ENCODE measurements at regions not wholly inside any gene's neighbourhood (a gene's known extent, or its start where the extent isn't known, plus 50 kb on each side); places are given as distances from the start of the nearest gene placed in this dataset.
"Not testable (repeated sequence)": the region's sequence is repeated elsewhere in the genome, so short reads cannot be mapped to it uniquely, and the experiment has no call there.

DNA sequence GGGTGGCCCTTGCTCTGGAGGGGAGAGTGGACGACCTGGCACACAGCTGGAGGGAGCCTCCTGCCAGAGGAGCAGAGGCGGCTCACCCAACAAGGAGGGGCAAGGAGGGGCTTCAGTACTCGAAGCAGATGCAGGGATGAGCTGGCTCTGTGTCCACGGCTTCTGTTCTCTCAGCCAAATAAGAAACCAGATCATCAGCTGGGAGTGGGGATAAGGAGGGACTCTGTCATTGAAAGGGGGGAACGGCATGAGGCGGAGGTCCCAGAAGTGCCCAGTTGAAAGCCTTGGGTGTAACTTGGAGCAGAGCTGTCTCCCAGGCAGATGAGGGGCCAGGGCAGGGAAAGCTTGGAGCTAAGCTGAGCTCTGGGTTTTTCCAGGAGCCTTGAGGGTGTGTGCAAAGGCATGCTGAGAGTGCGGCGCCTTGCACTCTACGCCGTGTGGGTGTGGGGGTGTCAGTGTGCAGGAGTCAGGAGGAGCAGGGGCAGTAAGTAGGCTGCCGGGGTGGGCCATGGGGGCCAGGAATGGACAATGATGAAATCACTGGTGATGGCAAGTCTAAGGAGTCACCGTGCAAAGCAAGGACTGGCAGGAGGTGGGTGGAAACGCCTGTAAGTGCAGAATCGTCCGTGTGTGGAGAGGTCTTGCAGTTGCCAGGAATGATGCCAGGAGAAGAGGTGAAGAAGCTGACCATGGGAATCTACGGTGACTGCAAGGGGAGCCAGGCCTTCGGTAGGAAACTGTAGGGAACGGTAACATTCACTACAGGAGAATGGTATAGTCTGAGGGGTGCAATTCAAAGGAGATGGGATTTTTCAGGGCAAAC is 85.4 kb upstream of the FOXQ1 start:
- Mint-ChIP-seq H3K9me3 (no peaks in the 10 kb centered on the region), H3K4me1 (no peaks in the 10 kb centered on the region), H3K36me3 (ENCODE audit: low read depth) (no peaks in the 10 kb centered on the region), H3K27ac (no peak overlapping the region), H3K27me3 (peaks cover 22% of the 10 kb centered on the region), H3K4me3 (no peak overlapping the region)
- ATAC-seq (replicated peaks), result no peak

DNA sequence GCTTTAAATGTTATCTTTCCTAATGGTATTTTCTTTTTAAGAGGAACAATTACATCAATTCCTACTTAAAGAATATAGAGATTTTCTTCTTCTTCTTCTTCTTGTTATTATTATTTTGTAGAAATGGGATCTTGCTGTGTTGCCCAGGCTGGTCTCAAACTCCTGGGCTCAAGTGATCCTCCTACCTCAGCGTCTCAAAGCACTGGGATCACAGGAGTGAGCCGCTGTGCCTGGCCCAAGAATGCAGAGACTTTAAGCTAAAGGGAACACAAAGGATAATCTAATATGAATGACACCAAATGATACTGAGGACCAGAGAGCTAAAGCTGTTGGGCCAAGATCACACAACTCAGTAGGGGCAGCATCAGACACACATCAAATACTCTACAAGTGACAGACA is 87.4 kb upstream of the FOXQ1 start:
- Mint-ChIP-seq H3K36me3 (ENCODE audit: low read depth) (no peaks in the 10 kb centered on the region), H3K27me3 (peaks cover 19% of the 10 kb centered on the region), H3K4me3 (no peak overlapping the region), H3K27ac (no peak overlapping the region), H3K9me3 (no peaks in the 10 kb centered on the region), H3K4me1 (no peaks in the 10 kb centered on the region)
- no peak for ATAC-seq (replicated peaks)

DNA sequence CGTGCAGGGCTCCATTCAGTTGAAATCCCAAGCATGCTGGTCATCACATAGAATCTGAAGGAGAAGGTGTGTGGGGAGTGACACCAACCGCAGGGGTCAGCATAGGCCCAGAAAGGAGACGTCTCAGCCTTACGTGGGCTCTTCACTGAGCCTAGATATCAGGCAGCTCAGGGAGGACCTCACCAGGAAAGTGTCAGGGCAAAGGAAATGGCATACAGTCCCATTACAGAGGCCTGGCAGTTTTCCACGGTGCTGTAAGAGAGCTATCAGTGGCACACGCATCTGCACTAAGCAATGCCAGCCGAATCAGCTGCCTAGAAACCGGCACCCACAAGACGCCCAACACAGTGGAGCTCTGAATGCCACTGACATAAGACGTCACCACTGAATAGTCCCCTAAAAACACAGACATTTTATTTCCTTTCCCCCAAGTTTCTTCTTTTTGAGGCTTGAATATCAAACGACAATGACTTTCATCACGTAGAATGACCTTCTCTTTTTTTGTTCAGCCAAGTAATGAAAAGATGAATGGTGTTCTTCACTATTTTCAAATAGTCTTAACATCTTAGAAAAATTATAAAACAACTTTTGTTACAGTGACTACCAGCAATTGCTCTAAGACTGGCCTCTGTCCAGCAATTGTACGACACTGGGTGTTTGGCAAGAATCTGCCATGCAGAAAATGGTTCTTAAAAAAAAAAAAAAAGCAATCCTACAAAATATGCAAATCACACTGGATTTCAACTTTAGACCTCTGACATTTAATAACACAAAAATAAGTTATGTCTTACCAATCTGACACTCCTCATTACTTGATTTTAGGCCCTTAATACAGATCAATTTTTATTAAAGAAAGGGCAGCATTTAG is 88.9 kb upstream of the FOXQ1 start:
- Mint-ChIP-seq H3K4me3 (no peak overlapping the region), H3K36me3 (ENCODE audit: low read depth) (no peaks in the 10 kb centered on the region), H3K27me3 (peaks cover 23% of the 10 kb centered on the region)

DNA sequence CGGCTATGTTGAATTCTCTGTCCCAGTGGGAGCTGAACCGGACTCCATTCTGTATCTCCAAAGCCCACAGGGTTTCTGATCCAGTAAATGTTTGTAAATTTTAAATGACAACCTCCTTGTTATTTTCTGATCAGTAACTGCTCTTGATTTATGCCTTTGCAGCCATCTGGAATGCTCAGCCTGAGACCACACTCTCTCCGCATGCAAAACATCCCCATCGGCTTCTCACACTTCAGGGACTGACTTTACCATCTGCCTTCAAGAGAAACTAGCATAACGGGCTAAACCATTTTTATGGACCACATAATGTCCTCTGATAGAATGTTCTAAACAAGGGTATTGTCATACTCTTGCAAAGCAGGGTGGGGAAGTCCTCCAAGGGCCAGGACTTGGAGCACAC is 94.5 kb upstream of the FOXQ1 start:
- Mint-ChIP-seq H3K27ac (no peak overlapping the region), H3K9me3 (no peaks in the 10 kb centered on the region), H3K27me3 (peaks cover 16% of the 10 kb centered on the region), H3K4me1 (no peaks in the 10 kb centered on the region), H3K36me3 (ENCODE audit: low read depth) (no peaks in the 10 kb centered on the region), H3K4me3 (no peak overlapping the region)
- no peak for ATAC-seq (replicated peaks)

More for the DNA sequence above, 88.9 kb upstream of the FOXQ1 start:
- Mint-ChIP-seq H3K9me3 (no peaks in the 10 kb centered on the region), H3K27ac (no peak overlapping the region), H3K4me1 (no peaks in the 10 kb centered on the region)
- no peak for ATAC-seq (replicated peaks)

DNA sequence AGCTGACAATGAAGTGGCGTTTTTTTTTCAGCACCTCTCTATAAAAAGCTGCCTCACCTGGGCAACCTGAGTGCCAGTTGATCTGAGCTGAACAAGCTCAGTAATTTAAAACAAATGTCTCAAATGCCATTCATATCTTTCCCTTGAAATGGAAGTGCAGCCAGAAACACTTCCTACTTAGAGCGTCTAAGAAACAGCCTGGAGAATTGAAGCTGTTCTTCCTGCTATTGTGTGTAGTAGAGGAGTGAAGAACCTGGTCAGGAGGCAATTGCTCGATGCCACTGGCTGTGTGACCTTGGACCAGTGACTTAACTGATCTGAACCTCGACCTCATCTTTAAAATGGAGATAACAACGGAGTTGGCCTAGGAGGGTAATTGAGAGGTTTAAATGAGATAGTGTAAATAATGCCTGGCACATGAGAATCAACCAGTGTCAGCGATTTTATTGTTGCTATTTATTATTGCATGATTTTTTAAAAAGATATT is 95.4 kb upstream of the FOXQ1 start:
- no peaks in the 10 kb centered on the region for H3K36me3 Mint-ChIP-seq (ENCODE audit: low read depth)
- H3K4me1 Mint-ChIP-seq, result no peaks in the 10 kb centered on the region
- no peak overlapping the region for H3K27ac Mint-ChIP-seq
- H3K27me3 Mint-ChIP-seq, result peaks cover 16% of the 10 kb centered on the region
- H3K4me3 Mint-ChIP-seq, result no peak overlapping the region
- no peak for ATAC-seq (replicated peaks)
- H3K9me3 Mint-ChIP-seq, result no peaks in the 10 kb centered on the region

DNA sequence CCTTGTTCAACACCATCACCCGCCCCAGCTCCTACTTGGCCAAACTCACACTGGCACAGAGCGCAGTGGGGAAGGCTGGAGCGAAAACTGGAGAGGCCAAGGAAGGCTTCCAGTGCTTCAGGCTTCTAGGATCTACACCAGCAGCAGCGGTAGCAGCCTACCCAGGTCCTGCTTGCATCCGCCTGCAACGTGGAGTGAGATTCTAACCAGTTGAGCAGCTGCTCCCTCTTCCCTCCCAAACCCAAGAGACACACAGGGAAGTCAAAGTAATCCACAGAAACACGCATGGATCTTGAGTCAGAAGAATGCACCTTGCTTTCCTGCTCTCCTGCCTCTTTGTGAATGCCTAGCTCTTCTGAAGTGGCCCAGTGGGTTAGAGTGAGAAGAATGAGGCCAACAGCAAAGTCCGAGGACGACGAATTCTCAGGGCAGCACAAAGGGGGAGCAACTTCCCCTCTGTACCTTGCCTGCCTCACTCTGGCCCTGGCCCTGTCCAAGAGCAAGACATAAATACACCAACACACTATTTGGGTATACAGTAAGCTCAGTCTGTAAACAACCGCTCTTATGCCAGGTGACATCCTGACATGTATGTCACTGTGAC is 95.9 kb upstream of the FOXQ1 start:
- H3K9me3 Mint-ChIP-seq, result no peaks in the 10 kb centered on the region
- no peak for ATAC-seq (replicated peaks)
- H3K27ac Mint-ChIP-seq, result no peak overlapping the region
- no peak overlapping the region for H3K4me3 Mint-ChIP-seq
- no peaks in the 10 kb centered on the region for H3K36me3 Mint-ChIP-seq (ENCODE audit: low read depth)
- no peaks in the 10 kb centered on the region for H3K4me1 Mint-ChIP-seq
- peaks cover 16% of the 10 kb centered on the region for H3K27me3 Mint-ChIP-seq

DNA sequence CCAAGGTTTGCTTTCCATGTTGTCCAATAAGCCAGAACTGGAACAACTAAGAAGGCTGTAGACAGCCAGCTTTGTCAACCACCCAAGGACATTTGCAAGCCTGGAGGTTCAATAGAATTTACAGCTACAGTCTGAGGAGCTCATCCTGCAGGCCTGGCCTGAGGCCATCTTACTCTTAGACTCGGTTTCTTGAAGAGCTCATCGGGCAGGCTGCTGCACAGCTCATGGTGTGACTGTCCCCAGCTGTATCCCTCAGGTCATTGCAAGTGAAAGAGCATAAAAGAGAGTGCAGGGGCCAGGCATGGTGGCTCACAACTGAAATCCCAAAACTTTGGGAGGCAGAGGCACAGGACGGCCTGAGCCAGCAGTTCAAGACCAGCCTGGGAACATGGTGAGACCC is 96.9 kb upstream of the FOXQ1 start:
- H3K27me3 Mint-ChIP-seq, result peaks cover 16% of the 10 kb centered on the region
- no peak for ATAC-seq (replicated peaks)
- H3K9me3 Mint-ChIP-seq, result no peaks in the 10 kb centered on the region
- no peak overlapping the region for H3K27ac Mint-ChIP-seq
- H3K4me1 Mint-ChIP-seq, result no peaks in the 10 kb centered on the region
- H3K36me3 Mint-ChIP-seq (ENCODE audit: low read depth), result no peaks in the 10 kb centered on the region
- no peak overlapping the region for H3K4me3 Mint-ChIP-seq

DNA sequence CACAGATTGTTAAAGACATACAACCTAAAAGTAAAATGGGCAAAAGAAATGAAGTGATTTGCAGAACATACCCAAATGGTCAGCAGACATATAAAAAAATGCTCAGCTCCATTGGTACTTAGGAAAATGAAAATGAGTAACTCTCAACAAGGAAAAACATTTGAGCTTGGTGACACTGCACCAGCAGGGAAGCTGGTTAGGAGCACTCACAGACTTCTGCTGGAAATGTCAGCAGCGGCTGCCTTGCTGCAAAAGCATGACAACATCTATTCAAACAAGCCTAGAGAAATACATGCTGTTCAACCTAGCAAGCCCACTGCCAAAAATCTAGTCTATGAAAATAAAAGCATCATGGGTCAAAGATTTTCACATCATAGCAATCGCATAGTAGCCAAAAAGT is 99.0 kb upstream of the FOXQ1 start:
- H3K4me1 Mint-ChIP-seq, result no peaks in the 10 kb centered on the region
- peaks cover 14% of the 10 kb centered on the region for H3K27me3 Mint-ChIP-seq
- H3K4me3 Mint-ChIP-seq, result no peak overlapping the region
- ATAC-seq (replicated peaks), result no peak
- no peaks in the 10 kb centered on the region for H3K36me3 Mint-ChIP-seq (ENCODE audit: low read depth)
- no peak overlapping the region for H3K27ac Mint-ChIP-seq
- H3K9me3 Mint-ChIP-seq, result no peaks in the 10 kb centered on the region

DNA sequence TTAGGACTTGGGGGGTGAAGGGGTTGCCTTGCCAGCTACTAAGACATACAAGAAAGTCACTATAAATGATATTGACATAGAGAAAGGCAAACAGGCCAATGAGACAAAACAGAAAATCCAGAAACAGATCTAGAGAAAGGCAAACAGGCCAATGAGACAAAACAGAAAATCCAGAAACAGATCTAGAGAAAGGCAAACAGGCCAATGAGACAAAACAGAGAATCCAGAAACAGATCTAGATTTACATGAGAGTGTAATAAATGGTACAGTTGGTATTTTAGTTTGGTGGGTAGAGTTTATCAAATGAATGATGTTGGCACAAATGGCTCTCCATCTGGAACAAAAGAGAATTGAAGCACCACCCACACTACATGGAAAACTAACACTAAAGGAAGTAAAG is 99.8 kb upstream of the FOXQ1 start:
- H3K36me3 Mint-ChIP-seq (ENCODE audit: low read depth); H3K4me3 Mint-ChIP-seq; H3K9me3 Mint-ChIP-seq; H3K27ac Mint-ChIP-seq; ATAC-seq (replicated peaks); H3K4me1 Mint-ChIP-seq: not testable (repeated sequence)
- H3K27me3 Mint-ChIP-seq, result peaks cover 13% of the 10 kb centered on the region

DNA sequence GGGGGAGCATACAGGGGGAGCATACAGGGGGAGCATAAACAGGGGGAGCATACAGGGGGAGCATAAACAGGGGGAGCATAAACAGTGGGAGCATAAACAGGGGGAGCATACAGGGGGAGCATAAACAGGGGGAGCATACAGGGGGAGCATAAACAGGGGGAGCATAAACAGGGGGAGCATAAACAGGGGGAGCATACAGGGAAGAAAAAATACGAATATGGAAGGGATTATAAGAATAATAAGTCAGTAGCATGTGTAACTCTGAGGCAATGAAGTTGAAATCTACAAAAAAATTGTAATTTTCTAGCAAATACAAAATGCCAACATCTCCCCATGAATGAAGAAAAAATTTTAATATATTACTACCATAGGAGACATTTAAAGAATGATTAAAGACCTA is 101.3 kb upstream of the FOXQ1 start:
- H3K9me3 Mint-ChIP-seq; H3K4me1 Mint-ChIP-seq; ATAC-seq (replicated peaks); H3K36me3 Mint-ChIP-seq (ENCODE audit: low read depth); H3K4me3 Mint-ChIP-seq; H3K27ac Mint-ChIP-seq: not testable (repeated sequence)
- H3K27me3 Mint-ChIP-seq, result peaks cover 23% of the 10 kb centered on the region

DNA sequence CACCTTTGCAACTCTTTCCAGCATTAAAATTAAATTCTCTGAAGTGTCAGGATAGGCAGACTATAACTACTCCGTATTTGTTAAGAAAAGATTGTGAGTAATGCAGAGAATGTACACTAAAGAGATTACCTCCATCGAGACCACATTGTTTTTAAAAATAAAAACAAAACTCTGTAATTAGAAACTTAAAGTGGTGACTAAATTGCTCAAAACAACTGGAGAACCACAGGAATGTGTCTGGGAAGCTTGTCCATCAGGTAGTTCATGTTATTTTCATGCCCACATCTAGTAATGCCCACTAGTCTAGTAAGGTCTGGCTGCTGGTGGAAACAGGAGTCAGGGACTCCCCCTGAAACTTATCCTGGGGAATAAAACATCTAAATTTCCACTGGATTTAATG is 103.0 kb upstream of the FOXQ1 start:
- peaks cover 23% of the 10 kb centered on the region for H3K27me3 Mint-ChIP-seq
- ATAC-seq (replicated peaks), result no peak
- no peaks in the 10 kb centered on the region for H3K36me3 Mint-ChIP-seq (ENCODE audit: low read depth)
- no peak overlapping the region for H3K27ac Mint-ChIP-seq
- no peaks in the 10 kb centered on the region for H3K4me1 Mint-ChIP-seq
- no peak overlapping the region for H3K4me3 Mint-ChIP-seq
- no peaks in the 10 kb centered on the region for H3K9me3 Mint-ChIP-seq

DNA sequence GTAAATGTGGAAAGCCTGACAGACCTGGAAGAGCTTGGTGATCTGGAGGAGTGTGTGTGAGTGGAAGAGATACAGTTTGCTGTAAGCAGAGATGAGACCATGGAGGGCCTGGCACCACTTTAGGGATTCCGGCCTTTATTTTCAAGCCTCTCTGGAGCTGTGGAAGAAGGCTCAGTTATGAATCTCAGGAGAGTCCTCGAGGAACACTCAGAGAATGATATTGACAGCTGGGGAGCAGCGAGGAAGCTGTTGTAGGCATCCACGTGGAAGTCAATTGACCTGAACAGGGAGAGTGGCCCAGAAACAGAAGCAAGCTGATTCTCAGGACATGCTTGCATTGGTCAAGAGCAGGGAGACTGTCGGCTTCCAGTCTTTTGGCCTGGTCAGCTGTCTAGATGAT is 108.4 kb upstream of the FOXQ1 start:
- no peaks in the 10 kb centered on the region for H3K9me3 Mint-ChIP-seq
- no peak overlapping the region for H3K27ac Mint-ChIP-seq
- no peaks in the 10 kb centered on the region for H3K36me3 Mint-ChIP-seq (ENCODE audit: low read depth)
- H3K4me3 Mint-ChIP-seq, result no peak overlapping the region
- H3K4me1 Mint-ChIP-seq, result no peaks in the 10 kb centered on the region
- H3K27me3 Mint-ChIP-seq, result peaks cover 18% of the 10 kb centered on the region
- ATAC-seq (replicated peaks), result no peak

DNA sequence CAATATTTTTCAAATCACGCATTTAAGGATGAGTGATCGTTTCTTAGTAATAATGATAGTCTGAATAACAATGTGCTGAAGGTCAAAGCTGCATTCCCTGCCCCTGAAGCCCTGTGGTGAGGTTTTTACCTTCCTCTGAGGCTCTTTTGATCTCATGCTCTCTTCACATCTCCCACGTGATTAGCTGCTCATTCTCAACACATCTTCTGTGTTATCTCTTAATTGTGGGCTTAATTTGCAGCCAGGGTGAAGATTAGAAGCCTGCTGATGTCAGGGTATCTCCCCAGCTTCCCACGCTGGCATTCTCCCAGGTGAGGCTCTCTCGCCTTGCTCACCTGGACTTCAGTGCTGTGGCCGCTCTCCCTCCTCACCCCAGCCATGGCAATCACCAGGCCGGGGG is 109.7 kb upstream of the FOXQ1 start:
- Mint-ChIP-seq H3K27ac (no peak overlapping the region), H3K4me3 (no peak overlapping the region), H3K36me3 (ENCODE audit: low read depth) (no peaks in the 10 kb centered on the region), H3K4me1 (no peaks in the 10 kb centered on the region), H3K27me3 (peaks cover 13% of the 10 kb centered on the region), H3K9me3 (no peaks in the 10 kb centered on the region)
- peak; percentile 60 for ATAC-seq (replicated peaks)

DNA sequence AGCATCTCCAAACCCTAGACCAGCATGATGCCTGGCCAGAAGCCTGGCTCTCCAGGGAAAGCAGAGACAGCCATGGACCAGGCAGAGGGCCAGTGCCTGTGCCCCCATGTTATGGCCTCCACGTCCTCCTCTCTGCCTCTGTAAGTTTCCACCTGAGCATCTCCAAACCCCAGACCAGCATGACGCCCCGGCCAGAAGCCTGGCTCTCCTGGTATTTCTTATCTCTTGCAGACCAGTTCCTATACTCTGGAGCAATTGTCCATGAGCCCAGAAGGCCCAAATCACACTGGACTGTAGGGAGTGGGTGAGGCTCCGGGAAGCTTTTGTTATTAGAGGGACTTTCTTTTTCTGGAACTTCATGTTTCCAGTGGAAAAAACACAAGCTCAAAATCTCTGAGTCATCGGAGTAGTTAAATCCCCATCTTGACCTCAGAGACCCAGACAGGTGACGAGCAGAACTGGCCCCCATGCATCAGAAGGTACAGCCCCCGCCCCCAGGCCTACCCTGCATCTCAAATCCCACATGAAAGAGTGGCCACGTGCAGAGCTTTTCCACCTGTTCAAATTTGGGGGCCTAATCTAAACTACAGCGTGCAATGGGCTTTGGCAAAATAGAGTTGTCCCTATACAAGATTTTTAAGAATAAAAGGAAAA is 110.2 kb upstream of the FOXQ1 start:
- no peaks in the 10 kb centered on the region for H3K9me3 Mint-ChIP-seq
- no peak overlapping the region for H3K4me3 Mint-ChIP-seq
- H3K27me3 Mint-ChIP-seq, result peaks cover 8% of the 10 kb centered on the region
- H3K4me1 Mint-ChIP-seq, result no peaks in the 10 kb centered on the region
- H3K36me3 Mint-ChIP-seq (ENCODE audit: low read depth), result no peaks in the 10 kb centered on the region
- H3K27ac Mint-ChIP-seq, result no peak overlapping the region
- peak; percentile 11 for ATAC-seq (replicated peaks)
